Transverse colon (tissue), 3 donors: ENCODE measurements at regions not wholly inside any gene's neighbourhood (a gene's known extent, or its start where the extent isn't known, plus 50 kb on each side); places are given as distances from the start of the nearest gene placed in this dataset.

Experiments
- CTCF ChIP-seq, 5 experiments: fragments of 200-600 bp in 3 of 5; fragments of 450-650 bp in 2 of 5; sonication (generic) in 3 of 5; IDR thresholded peaks; 1 replicate in 2 of 5; 2 replicates in 3 of 5; pipeline ENCODE4 v1.5.1; 2016 to 2017; ENCODE audit warnings: antibody characterized with exemption in 5 of 5, inconsistent platforms in 3 of 5, mild to moderate bottlenecking in 2 of 5, moderate library complexity in 1 of 5
- EP300 ChIP-seq: sonication (generic); formaldehyde crosslinking; IDR thresholded peaks from one replicate; pipeline ENCODE4 v1.6.1; 2017; ENCODE audit warnings: antibody characterized with exemption, low read depth

GRCh38 chr1:218953386-218953785 is 220.3 kb upstream of the LYPLAL1 start:
- TF ChIP-seq CTCF (IDR thresholded peaks at IDR 0.05) (no peak), EP300 (no peak)
